H9 (cell line): ENCODE measurements at regions not wholly inside any gene's neighbourhood (a gene's known extent, or its start where the extent isn't known, plus 50 kb on each side); places are given as distances from the start of the nearest gene placed in this dataset.

Experiments used
- DNase-seq: peaks from one replicate; pipeline ENCODE4 v3.0.0-alpha.2; 2017
- H2AFZ ChIP-seq: one replicate; pipeline ENCODE4 v1.6.1; 2013; ENCODE audit warnings: mild to moderate bottlenecking, low read length, control low read depth, moderate library complexity
- H2AK5ac ChIP-seq: 2 replicates; pipeline ENCODE4 v1.6.1; 2013; ENCODE audit warnings: low read length, control low read depth, mixed read lengths; ENCODE audit not compliant: insufficient read length
- H2BK120ac ChIP-seq: one replicate; pipeline ENCODE4 v1.6.1; 2013; ENCODE audit warnings: low read depth, mild to moderate bottlenecking, low read length, control low read depth, inconsistent platforms; ENCODE audit not compliant: poor library complexity, severe bottlenecking
- H2BK12ac ChIP-seq: 2 replicates; pipeline ENCODE4 v1.6.1; 2013; ENCODE audit warnings: low read length, control low read depth, mixed read lengths, low read depth; ENCODE audit not compliant: insufficient read length
- H2BK15ac ChIP-seq: 2 replicates; pipeline ENCODE4 v1.6.1; 2013; ENCODE audit warnings: low read depth, low read length, control low read depth
- H2BK20ac ChIP-seq: one replicate; pipeline ENCODE4 v1.6.1; 2013; ENCODE audit warnings: low read depth, mild to moderate bottlenecking, low read length, control low read depth, inconsistent platforms; ENCODE audit not compliant: poor library complexity, severe bottlenecking
- H2BK5ac ChIP-seq: 2 replicates; pipeline ENCODE4 v1.6.1; 2013; ENCODE audit warnings: low read length, control low read depth, mixed read lengths; ENCODE audit not compliant: insufficient read length
- H3K14ac ChIP-seq: 2 replicates; pipeline ENCODE4 v1.6.1; 2013; ENCODE audit warnings: low read length, control low read depth; ENCODE audit not compliant: insufficient read depth
- H3K18ac ChIP-seq: 2 replicates; pipeline ENCODE4 v1.6.1; 2013; ENCODE audit warnings: low read depth, mild to moderate bottlenecking, mixed read lengths, low read length, control low read depth; ENCODE audit not compliant: insufficient read length
- H3K23ac ChIP-seq: 2 replicates; pipeline ENCODE4 v1.6.1; 2013; ENCODE audit warnings: low read length, control low read depth, mixed read lengths, low read depth; ENCODE audit not compliant: insufficient read length
- H3K23me2 ChIP-seq: 2 replicates; pipeline ENCODE4 v1.6.1; 2013; ENCODE audit warnings: low read depth, mild to moderate bottlenecking, mixed read lengths, low read length, control low read depth; ENCODE audit not compliant: insufficient read length, poor library complexity, severe bottlenecking
- H3K27ac ChIP-seq: 2 replicates; pipeline ENCODE4 v1.5.1; 2013; ENCODE audit warnings: low read length, control low read depth, mixed read lengths, low read depth; ENCODE audit not compliant: insufficient read length
- H3K27me3 ChIP-seq: 2 replicates; pipeline ENCODE4 v1.6.1; 2013; ENCODE audit warnings: low read length, control low read depth, inconsistent platforms; ENCODE audit not compliant: insufficient read depth
- H3K4ac ChIP-seq: 2 replicates; pipeline ENCODE4 v1.6.1; 2013; ENCODE audit warnings: low read depth, mild to moderate bottlenecking, control low read depth, inconsistent platforms, low read length, moderate library complexity
- H3K4me1 ChIP-seq: 2 replicates; pipeline ENCODE4 v1.6.1; 2013; ENCODE audit warnings: low read length, control low read depth, inconsistent platforms; ENCODE audit not compliant: insufficient read depth
- H3K4me2 ChIP-seq: 2 replicates; pipeline ENCODE4 v1.6.1; 2013; ENCODE audit warnings: low read length, control low read depth, mixed read lengths; ENCODE audit not compliant: insufficient read length, insufficient read depth
- H3K56ac ChIP-seq: 2 replicates; pipeline ENCODE4 v1.6.1; 2013; ENCODE audit warnings: low read depth, mild to moderate bottlenecking, mixed read lengths, low read length, control low read depth; ENCODE audit not compliant: insufficient read length
- H3K79me1 ChIP-seq: 2 replicates; pipeline ENCODE4 v1.6.1; 2013; ENCODE audit warnings: low read depth, mild to moderate bottlenecking, moderate library complexity, low read length, control low read depth, inconsistent platforms; ENCODE audit not compliant: insufficient read depth, poor library complexity, severe bottlenecking
- H3K79me2 ChIP-seq: 2 replicates; pipeline ENCODE4 v1.6.1; 2013; ENCODE audit warnings: low read length, control low read depth, inconsistent platforms; ENCODE audit not compliant: insufficient read depth
- H3K9ac ChIP-seq: 2 replicates; pipeline ENCODE4 v1.6.1; 2013; ENCODE audit warnings: low read length, control low read depth, mixed read lengths; ENCODE audit not compliant: insufficient read length; ENCODE audit errors: extremely low read depth
- H3K9me3 ChIP-seq: one replicate; pipeline ENCODE4 v1.6.1; 2013; ENCODE audit warnings: low read depth, low read length, inconsistent platforms; ENCODE audit not compliant: control insufficient read depth
- H3T11ph ChIP-seq: one replicate; pipeline ENCODE4 v1.6.1; 2013; ENCODE audit warnings: mild to moderate bottlenecking, low read length, control low read depth, inconsistent platforms
- H4K20me1 ChIP-seq: one replicate; pipeline ENCODE4 v1.6.1; 2013; ENCODE audit not compliant: control insufficient read depth, insufficient read length, insufficient read depth
- H4K5ac ChIP-seq: 2 replicates; pipeline ENCODE4 v1.6.1; 2013; ENCODE audit warnings: low read depth, mild to moderate bottlenecking, mixed read lengths, low read length, control low read depth; ENCODE audit not compliant: insufficient read length
- H4K8ac ChIP-seq: replicated peaks from 2 replicates; pipeline ENCODE4 v1.6.1; 2013; ENCODE audit warnings: low read length, control low read depth, mixed read lengths, low read depth; ENCODE audit not compliant: insufficient read length
- H4K91ac ChIP-seq: 2 replicates; pipeline ENCODE4 v1.6.1; 2013; ENCODE audit warnings: low read depth, mild to moderate bottlenecking, moderate library complexity, mixed read lengths, low read length, control low read depth; ENCODE audit not compliant: insufficient read length
- H3K27ac Mint-ChIP-seq, 3 experiments: 2 replicates in 2 of 3; 3 replicates in 1 of 3; pipeline ENCODE4 v1.8.0; 2020 to 2021; ENCODE audit warnings: mixed read lengths in 3 of 3, mild to moderate bottlenecking in 1 of 3, moderate library complexity in 1 of 3
- H3K27me3 Mint-ChIP-seq: 2 replicates; pipeline ENCODE4 v1.8.0; 2021; ENCODE audit warnings: low read depth, mild to moderate bottlenecking, moderate library complexity, mixed read lengths
- H3K36me3 Mint-ChIP-seq, 3 experiments: 2 replicates in 2 of 3; 3 replicates in 1 of 3; pipeline ENCODE4 v1.8.0; 2020 to 2021; ENCODE audit warnings: low read depth in 3 of 3, mixed read lengths in 3 of 3; ENCODE audit not compliant: insufficient read depth in 1 of 3
- H3K4me1 Mint-ChIP-seq, 2 experiments: 2 replicates each; pipeline ENCODE4 v1.8.0; 2020; ENCODE audit warnings: mixed read lengths in 2 of 2
- H3K4me3 Mint-ChIP-seq, 2 experiments: 2 replicates in 1 of 2; 3 replicates in 1 of 2; pipeline ENCODE4 v1.8.0; 2020 to 2021; ENCODE audit warnings: mild to moderate bottlenecking in 2 of 2, mixed read lengths in 2 of 2, moderate library complexity in 1 of 2
- H3K9me3 Mint-ChIP-seq, 2 experiments: 2 replicates in 1 of 2; 3 replicates in 1 of 2; pipeline ENCODE4 v1.8.0; 2020; ENCODE audit warnings: mild to moderate bottlenecking in 2 of 2, mixed read lengths in 2 of 2, moderate library complexity in 1 of 2
- CTCF ChIP-seq: fragments of 200-600 bp; sonication (generic); conservative IDR thresholded peaks from 3 replicates; pipeline ENCODE4 v1.8.0; 2021; ENCODE audit warnings: antibody characterized with exemption, mild to moderate bottlenecking
- WGBS: extraction: QIAGEN DNeasy Blood & Tissue Kit; methylation state at CpG from one replicate; pipeline ENCODE4 v1.1.7; 2013; ENCODE audit warnings: missing lambda C conversion rate, low lambda C conversion rate, mixed read lengths; ENCODE audit not compliant: insufficient read length; ENCODE audit errors: extremely low coverage; 5-methylcytosine and 5-hydroxymethylcytosine counted together

GRCh38 chr7:25055520-25056220 is 69.4 kb downstream of the CYCS start:
- no CpG with 5 or more reads among the region's 6 CpGs for WGBS
- no peak overlapping the region for H2BK20ac ChIP-seq
- no peak overlapping the region for H2BK120ac ChIP-seq

More at GRCh38 chr7:25055520-25056220, 69.4 kb downstream of the CYCS start:
- TF ChIP-seq CTCF, result no peak
- no peaks in the 10 kb centered on the region for H3K36me3 Mint-ChIP-seq
- Histone ChIP-seq H2BK15ac (no peak overlapping the region), H3K14ac (no peak overlapping the region), H3K4me1 (no peaks in the 10 kb centered on the region), H3K18ac (no peak overlapping the region), H3T11ph (no peak overlapping the region), H3K79me2 (no peaks in the 10 kb centered on the region), H2AK5ac (no peak overlapping the region), H3K27me3 (no peaks in the 10 kb centered on the region), H4K8ac (no peak overlapping the region), H2BK5ac (no peak overlapping the region), H3K23me2 (no peaks in the 10 kb centered on the region), H2AFZ (no peak overlapping the region), H4K91ac (no peak overlapping the region), H2BK12ac (no peak overlapping the region), H3K79me1 (no peaks in the 10 kb centered on the region), H3K4ac (no peak overlapping the region), H3K4me2 (no peak overlapping the region), H3K9ac (no peak overlapping the region), H4K20me1 (no peaks in the 10 kb centered on the region), H3K56ac (no peak overlapping the region), H3K27ac (no peak overlapping the region), H4K5ac (no peak overlapping the region), H3K9me3 (no peaks in the 10 kb centered on the region), H3K23ac (no peak overlapping the region)
- peaks cover 2 to 7% of the 10 kb centered on the region in 2 experiments; a peak in 2 of 5 replicates for H3K9me3 Mint-ChIP-seq
- H3K4me3 Mint-ChIP-seq, result no peak overlapping the region
- no peak overlapping the region for H3K27ac Mint-ChIP-seq
- peaks cover 10 to 12% of the 10 kb centered on the region in 2 experiments for H3K4me1 Mint-ChIP-seq
- no peak for DNase-seq
- H3K27me3 Mint-ChIP-seq, result peaks cover 2% of the 10 kb centered on the region
